GM23248 (cell line): ENCODE measurements at regions not wholly inside any gene's neighbourhood (a gene's known extent, or its start where the extent isn't known, plus 50 kb on each side); places are given as distances from the start of the nearest gene placed in this dataset.

ENCODE experiments used
- EZH2 ChIP-seq: fragments of 200-600 bp; sonication (generic); IDR thresholded peaks from 2 replicates; pipeline ENCODE4 v1.6.1; 2018; ENCODE audit warnings: antibody characterized with exemption, mild to moderate bottlenecking; ENCODE audit not compliant: insufficient read depth, poor library complexity, severe bottlenecking
- EZH2phosphoT487 ChIP-seq: fragments of 200-600 bp; sonication (generic); IDR thresholded peaks from 2 replicates; pipeline ENCODE4 v1.6.1; 2018; ENCODE audit warnings: antibody characterized with exemption, moderate library complexity, mild to moderate bottlenecking, low read depth; ENCODE audit not compliant: insufficient read depth

- TF ChIP-seq EZH2phosphoT487 (no peak), EZH2 (no peak)
These were observed 63.9 kb upstream of the TP63 start for GRCh38 chr3:189567322-189567721.
